ENCODE measurements at regions not wholly inside any gene's neighbourhood (a gene's known extent, or its start where the extent isn't known, plus 50 kb on each side); places are given as distances from the start of the nearest gene placed in this dataset.

DNA sequence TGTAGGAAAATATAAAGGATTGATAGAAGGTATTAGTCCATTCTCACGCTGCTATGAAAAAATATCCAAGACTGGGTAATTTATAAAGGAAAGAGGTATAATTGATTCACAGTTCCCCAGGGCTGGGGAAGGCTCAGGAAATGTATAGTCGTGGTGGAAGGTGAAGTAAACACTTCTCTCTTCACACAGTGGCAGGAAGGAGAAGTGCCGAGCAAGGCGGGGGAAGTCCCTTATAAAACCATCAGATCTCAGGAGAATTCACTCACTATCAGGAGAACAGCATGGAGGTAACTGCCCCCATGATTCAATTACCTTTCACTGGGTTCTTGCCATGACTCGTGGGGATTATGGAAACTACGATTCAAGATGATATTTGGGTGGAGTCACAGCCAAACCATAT, 1806.0 kb downstream of the MRPL39 start:
- Histone ChIP-seq H2AFZ (ENCODE audit: low read depth, low read length) (no peak overlapping the region), H3K4me2 (ENCODE audit: insufficient read depth, low read length) (no peak overlapping the region), H3K4me1 (ENCODE audit: control insufficient read depth, extremely low read depth, insufficient read depth, low read length) (no peaks in the 10 kb centered on the region), H3K9me1 (replicated peaks; ENCODE audit: control insufficient read depth, extremely low read depth, insufficient read depth, low read length) (no peaks in the 10 kb centered on the region), H3K27me3 (ENCODE audit: control insufficient read depth in 2 of 2, insufficient read depth in 2 of 2, low read length in 2 of 2) (no peaks in the 10 kb centered on the region), H3K9me3 (replicated peaks; ENCODE audit: control insufficient read depth, insufficient read depth, low read length) (peaks cover 2% of the 10 kb centered on the region), H3K4me3 (replicated peaks in 1 of 3; ENCODE audit: insufficient read depth in 1 of 3, low read depth in 1 of 3, low read length in 3 of 3) (no peak overlapping the region), H3K9ac (replicated peaks; ENCODE audit: extremely low read depth, insufficient read depth, low read length) (no peak overlapping the region), H3K27ac (ENCODE audit: insufficient read depth, low read depth, low read length) (no peak overlapping the region), H4K20me1 (replicated peaks; ENCODE audit: control insufficient read depth, extremely low read depth, insufficient read depth, low read length) (no peaks in the 10 kb centered on the region), H3K36me3 (ENCODE audit: control insufficient read depth in 2 of 2, extremely low read depth in 1 of 2, insufficient read depth in 2 of 2, low read length in 2 of 2) (no peaks in the 10 kb centered on the region), H3K79me2 (ENCODE audit: control insufficient read depth, insufficient read depth, low read length) (no peaks in the 10 kb centered on the region)
- FAIRE-seq, result no peak
- dilution Hi-C loops (cut with MboI; ENCODE audit: extremely low pct_ligation_motif_present, low sequenced_read_pairs) (no loop called here), intact Hi-C loops (cut with micrococcal nuclease) (no loop called here)
- DNase-seq (ENCODE audit: low read depth, low spot score), result no peak
- BruUV-seq (replicated peaks), result no TSS peak
- POLR2A ChIA-PET, result no interaction called here
- CTCF ChIA-PET, result no interaction called here
- no peak for TF ChIP-seq POLR2AphosphoS5 (IDR thresholded peaks at IDR 0.05; ENCODE audit: insufficient read depth, low read depth, low read length)
- TF ChIP-seq JUN (IDR thresholded peaks at IDR 0.05; ENCODE audit: borderline replicate concordance, insufficient read depth, insufficient read length, low read depth), result no peak
- no peak for TF ChIP-seq MAX (IDR thresholded peaks at IDR 0.05; ENCODE audit: insufficient read depth, insufficient read length)
- no peak for TF ChIP-seq FOS (IDR thresholded peaks at IDR 0.05; ENCODE audit: borderline replicate concordance, insufficient read depth, low read length)
- TF ChIP-seq GATA2 (IDR thresholded peaks at IDR 0.05; ENCODE audit: insufficient read depth, insufficient read length, low read depth, low read length), result no peak
- TF ChIP-seq EZH2 (IDR thresholded peaks at IDR 0.05; ENCODE audit: borderline replicate concordance, low read depth, low read length, severe bottlenecking), result no peak
- TF ChIP-seq MYC (IDR thresholded peaks at IDR 0.05; ENCODE audit: low read depth, low read length), result no peak
- TF ChIP-seq, protein P1, sequence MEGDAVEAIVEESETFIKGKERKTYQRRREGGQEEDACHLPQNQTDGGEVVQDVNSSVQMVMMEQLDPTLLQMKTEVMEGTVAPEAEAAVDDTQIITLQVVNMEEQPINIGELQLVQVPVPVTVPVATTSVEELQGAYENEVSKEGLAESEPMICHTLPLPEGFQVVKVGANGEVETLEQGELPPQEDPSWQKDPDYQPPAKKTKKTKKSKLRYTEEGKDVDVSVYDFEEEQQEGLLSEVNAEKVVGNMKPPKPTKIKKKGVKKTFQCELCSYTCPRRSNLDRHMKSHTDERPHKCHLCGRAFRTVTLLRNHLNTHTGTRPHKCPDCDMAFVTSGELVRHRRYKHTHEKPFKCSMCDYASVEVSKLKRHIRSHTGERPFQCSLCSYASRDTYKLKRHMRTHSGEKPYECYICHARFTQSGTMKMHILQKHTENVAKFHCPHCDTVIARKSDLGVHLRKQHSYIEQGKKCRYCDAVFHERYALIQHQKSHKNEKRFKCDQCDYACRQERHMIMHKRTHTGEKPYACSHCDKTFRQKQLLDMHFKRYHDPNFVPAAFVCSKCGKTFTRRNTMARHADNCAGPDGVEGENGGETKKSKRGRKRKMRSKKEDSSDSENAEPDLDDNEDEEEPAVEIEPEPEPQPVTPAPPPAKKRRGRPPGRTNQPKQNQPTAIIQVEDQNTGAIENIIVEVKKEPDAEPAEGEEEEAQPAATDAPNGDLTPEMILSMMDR (IDR thresholded peaks at IDR 0.05; ENCODE audit: extremely low read depth in 1 of 2, insufficient read depth in 1 of 2, low read depth in 1 of 2, low read length in 2 of 2), result no peak
- TF ChIP-seq POLR2A (IDR thresholded peaks at IDR 0.05; ENCODE audit: low read depth, low read length), result no peak

All from endothelial cell of umbilical vein (primary cell).